Smooth muscle cell (in vitro differentiated cells): ENCODE measurements at regions not wholly inside any gene's neighbourhood (a gene's known extent, or its start where the extent isn't known, plus 50 kb on each side); places are given as distances from the start of the nearest gene placed in this dataset.

Experiments
- DNase-seq: peaks from one replicate; lab custom pipeline; 2025; ENCODE audit not compliant: unreplicated experiment; lab: John Stamatoyannopoulos, UW
- H2AFZ ChIP-seq: fragments of 200-600 bp; sonication (generic); 2 replicates; pipeline ENCODE4 v1.6.0; 2016; ENCODE audit warnings: antibody characterized with exemption, low read depth, mild to moderate bottlenecking
- H3F3A ChIP-seq: fragments of 200-600 bp; sonication (generic); 2 replicates; pipeline ENCODE4 v1.6.0; 2017; ENCODE audit warnings: antibody characterized with exemption, low read depth
- H3K27ac ChIP-seq: fragments of 200-600 bp; sonication (generic); 2 replicates; pipeline ENCODE4 v1.5.1; 2016; ENCODE audit warnings: low read depth, mild to moderate bottlenecking
- H3K27me3 ChIP-seq: fragments of 200-600 bp; sonication (generic); 2 replicates; pipeline ENCODE4 v1.6.1; 2016; ENCODE audit warnings: low read depth, mild to moderate bottlenecking
- H3K36me3 ChIP-seq: fragments of 200-600 bp; sonication (generic); 2 replicates; pipeline ENCODE4 v1.5.1; 2016; ENCODE audit warnings: low read depth
- H3K4me1 ChIP-seq: fragments of 200-600 bp; sonication (generic); 2 replicates; pipeline ENCODE4 v1.5.1; 2016; ENCODE audit warnings: low read depth
- H3K4me2 ChIP-seq: fragments of 200-600 bp; sonication (generic); 2 replicates; pipeline ENCODE4 v1.6.0; 2016; ENCODE audit warnings: mild to moderate bottlenecking
- H3K4me3 ChIP-seq: fragments of 200-600 bp; sonication (generic); 2 replicates; pipeline ENCODE4 v1.5.1; 2016; ENCODE audit warnings: mild to moderate bottlenecking
- H3K79me2 ChIP-seq: fragments of 200-600 bp; sonication (generic); 2 replicates; pipeline ENCODE4 v1.6.0; 2016; ENCODE audit warnings: low read depth, mild to moderate bottlenecking
- H3K9ac ChIP-seq: fragments of 200-600 bp; sonication (generic); 2 replicates; pipeline ENCODE4 v1.6.0; 2016; ENCODE audit warnings: low read depth
- H3K9me3 ChIP-seq: fragments of 200-600 bp; sonication (generic); replicated peaks from 2 replicates; pipeline ENCODE4 v1.5.1; 2016; ENCODE audit warnings: low read depth
- H4K20me1 ChIP-seq: fragments of 200-600 bp; sonication (generic); 2 replicates; pipeline ENCODE4 v1.6.0; 2016; ENCODE audit warnings: low read depth
- CTCF ChIP-seq: fragments of 200-600 bp; sonication (generic); IDR thresholded peaks from 2 replicates; pipeline ENCODE4 v1.5.1; 2017; ENCODE audit warnings: borderline replicate concordance, mild to moderate bottlenecking, antibody characterized with exemption; ENCODE audit not compliant: insufficient read depth, poor library complexity, severe bottlenecking
- WGBS: methylation state at CpG from one replicate; pipeline ENCODE4 v1.1.7; 2016; ENCODE audit warnings: low lambda C conversion rate; 5-methylcytosine and 5-hydroxymethylcytosine counted together

GRCh38 chr6:91653076-91653723 is 1066.3 kb upstream of the MAP3K7 start:
- Histone ChIP-seq H3K9me3 (no peaks in the 10 kb centered on the region), H3K4me2 (no peak overlapping the region), H3K27me3 (no peaks in the 10 kb centered on the region), H3K9ac (no peak overlapping the region), H3K4me1 (peaks cover 6% of the 10 kb centered on the region), H3F3A (no peaks in the 10 kb centered on the region), H3K79me2 (no peaks in the 10 kb centered on the region), H4K20me1 (no peaks in the 10 kb centered on the region), H3K27ac (no peak overlapping the region), H3K4me3 (no peak overlapping the region), H2AFZ (no peak overlapping the region), H3K36me3 (no peaks in the 10 kb centered on the region)
- TF ChIP-seq CTCF, result no peak
- DNase-seq, result no peak
- WGBS, result 83% methylated on average over 6 of the region's 6 CpGs

GRCh38 chr6:91646649-91647048 is 1059.8 kb upstream of the MAP3K7 start:
- no peaks in the 10 kb centered on the region for H3K4me1 ChIP-seq
- H3K4me2 ChIP-seq, result no peak overlapping the region
- WGBS, result 40% methylated on average over 1 of the region's 1 CpG
- no peaks in the 10 kb centered on the region for H3K79me2 ChIP-seq
- H3K4me3 ChIP-seq, result no peak overlapping the region
- no peaks in the 10 kb centered on the region for H3K36me3 ChIP-seq
- H4K20me1 ChIP-seq, result no peaks in the 10 kb centered on the region
- no peaks in the 10 kb centered on the region for H3K27me3 ChIP-seq
- no peak overlapping the region for H3K27ac ChIP-seq
- H2AFZ ChIP-seq, result no peak overlapping the region
- no peaks in the 10 kb centered on the region for H3K9me3 ChIP-seq
- no peak for TF ChIP-seq CTCF
- H3K9ac ChIP-seq, result no peak overlapping the region
- no peak for DNase-seq
- no peaks in the 10 kb centered on the region for H3F3A ChIP-seq

- TF ChIP-seq CTCF, result no peak
- H3K4me2 ChIP-seq, result no peak overlapping the region
- 71% methylated on average over 2 of the region's 2 CpGs for WGBS
- H3K27me3 ChIP-seq, result no peaks in the 10 kb centered on the region
- H3K79me2 ChIP-seq, result no peaks in the 10 kb centered on the region
- no peaks in the 10 kb centered on the region for H3F3A ChIP-seq
- no peaks in the 10 kb centered on the region for H3K9me3 ChIP-seq
- no peaks in the 10 kb centered on the region for H3K36me3 ChIP-seq
- no peaks in the 10 kb centered on the region for H4K20me1 ChIP-seq
- no peak overlapping the region for H2AFZ ChIP-seq
- no peak overlapping the region for H3K27ac ChIP-seq
- H3K4me3 ChIP-seq, result no peak overlapping the region
- H3K4me1 ChIP-seq, result no peaks in the 10 kb centered on the region
- no peak overlapping the region for H3K9ac ChIP-seq
- no peak for DNase-seq
These were observed 1058.9 kb upstream of the MAP3K7 start for GRCh38 chr6:91645811-91646210.

- H3K79me2 ChIP-seq, result no peaks in the 10 kb centered on the region
- no peak for DNase-seq
- no peak for TF ChIP-seq CTCF
- H2AFZ ChIP-seq, result no peak overlapping the region
- H3K9ac ChIP-seq, result no peak overlapping the region
- H3K27ac ChIP-seq, result no peak overlapping the region
- no peak overlapping the region for H3K4me3 ChIP-seq
- no peaks in the 10 kb centered on the region for H4K20me1 ChIP-seq
- no peaks in the 10 kb centered on the region for H3F3A ChIP-seq
- no peaks in the 10 kb centered on the region for H3K36me3 ChIP-seq
- no peaks in the 10 kb centered on the region for H3K27me3 ChIP-seq
- 77% methylated on average over 1 of the region's 1 CpG for WGBS
- H3K4me1 ChIP-seq, result peaks cover 12% of the 10 kb centered on the region
- no peaks in the 10 kb centered on the region for H3K9me3 ChIP-seq
- no peak overlapping the region for H3K4me2 ChIP-seq
These were observed 1050.3 kb upstream of the MAP3K7 start for GRCh38 chr6:91637217-91637616.
